ENCODE measurements at regions not wholly inside any gene's neighbourhood (a gene's known extent, or its start where the extent isn't known, plus 50 kb on each side); places are given as distances from the start of the nearest gene placed in this dataset.

DNA sequence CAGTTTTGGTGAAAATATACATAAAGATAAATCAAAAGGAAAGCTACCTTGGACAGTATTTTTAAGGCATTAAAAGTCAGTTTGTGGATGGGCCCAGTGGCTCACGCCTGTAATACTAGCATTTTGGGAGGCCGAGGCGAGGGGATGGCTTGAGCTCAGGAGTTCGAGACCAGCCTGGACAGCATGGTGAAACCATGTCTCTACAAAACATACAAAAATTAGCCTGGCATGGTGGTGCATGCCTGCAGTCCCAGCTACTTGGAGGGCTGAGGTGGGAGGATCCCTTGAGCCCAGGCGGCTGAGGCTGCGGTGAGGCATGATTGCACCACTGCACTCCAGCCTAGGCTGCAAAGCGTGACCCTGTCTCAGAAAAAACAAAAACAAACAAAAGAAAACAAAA, 1253.8 kb downstream of the MRPL39 start:
- no peak for TF ChIP-seq SPI1 (IDR thresholded peaks at IDR 0.05; ENCODE audit: low read depth, low read length)
- TF ChIP-seq TAF1 (IDR thresholded peaks at IDR 0.05; ENCODE audit: low read depth, low read length), result no peak
